ENCODE measurements at regions not wholly inside any gene's neighbourhood (a gene's known extent, or its start where the extent isn't known, plus 50 kb on each side); places are given as distances from the start of the nearest gene placed in this dataset.

DNA sequence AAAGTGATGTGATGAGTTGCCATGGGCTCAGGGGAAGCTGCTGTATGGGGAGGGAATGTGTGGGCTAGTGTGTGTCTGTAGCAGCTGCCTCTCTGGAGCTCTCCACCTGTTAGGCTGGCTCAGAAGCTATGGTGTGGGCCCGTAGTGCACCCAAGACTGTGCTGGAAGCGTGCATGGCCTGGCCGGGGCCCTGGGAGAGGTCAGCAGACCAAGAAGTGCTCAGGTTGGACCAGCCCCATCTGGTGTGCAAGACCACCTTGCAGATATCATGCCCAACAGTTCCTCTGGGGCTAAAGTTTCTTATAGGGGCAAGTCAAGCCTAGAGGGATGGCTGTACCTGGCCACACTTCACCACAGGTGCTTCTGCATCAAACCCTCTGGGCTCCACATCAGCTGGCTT lies 274.4 kb upstream of the CCDC179 start:
- intact Hi-C loops (cut with micrococcal nuclease): no loop called here
- Mint-ChIP-seq H3K9me3 (peaks cover 10% of the 10 kb centered on the region), H3K4me1 (no peaks in the 10 kb centered on the region), H3K27ac (no peak overlapping the region), H3K4me3 (no peak overlapping the region), H3K27me3 (no peaks in the 10 kb centered on the region), H3K36me3 (ENCODE audit: low read depth) (no peaks in the 10 kb centered on the region)
- DNase-seq: no peak

DNA sequence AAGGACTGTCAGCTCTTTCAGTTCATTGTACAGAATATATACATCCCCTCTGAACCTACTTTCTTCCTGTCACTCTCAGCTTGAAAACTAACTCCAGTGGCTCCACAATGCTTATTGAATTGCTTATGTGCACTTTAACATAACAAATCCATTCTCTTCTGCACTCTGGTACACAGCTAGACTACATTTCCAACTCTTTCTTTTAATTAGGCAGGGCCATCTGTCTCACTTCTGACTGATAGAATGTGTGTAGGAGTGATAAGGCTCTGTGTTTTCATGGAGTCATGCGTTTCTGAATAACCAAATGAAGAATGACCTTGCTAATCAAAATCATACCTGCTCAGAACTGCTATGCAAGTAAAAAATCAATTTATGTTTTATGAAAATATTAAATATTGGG lies 278.5 kb upstream of the CCDC179 start:
- no peaks in the 10 kb centered on the region for H3K4me1 Mint-ChIP-seq
- H3K4me3 Mint-ChIP-seq: no peak overlapping the region
- no peak for DNase-seq
- no peaks in the 10 kb centered on the region for H3K27me3 Mint-ChIP-seq
- H3K36me3 Mint-ChIP-seq (ENCODE audit: low read depth): no peaks in the 10 kb centered on the region
- no peaks in the 10 kb centered on the region for H3K9me3 Mint-ChIP-seq
- intact Hi-C loops (cut with micrococcal nuclease): no loop called here
- no peak overlapping the region for H3K27ac Mint-ChIP-seq

DNA sequence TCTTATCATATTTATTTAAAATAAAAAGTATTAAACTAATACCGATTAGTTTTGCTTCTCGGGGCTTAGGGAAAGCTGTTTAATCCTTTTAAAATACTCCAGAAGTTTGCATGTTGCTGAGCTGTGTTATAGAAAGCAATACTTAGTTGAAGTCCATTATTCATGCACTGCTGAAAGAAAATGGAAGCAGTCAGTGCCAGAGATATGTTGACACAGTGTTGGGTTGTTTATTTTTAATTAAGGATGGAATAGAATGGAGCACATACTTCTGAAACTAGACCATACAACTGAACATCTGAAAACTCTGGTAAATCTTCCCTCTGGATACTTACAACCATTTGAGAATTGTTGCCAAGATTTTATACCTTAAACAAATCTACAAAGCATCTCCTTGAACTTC lies 282.7 kb upstream of the CCDC179 start:
- no peak overlapping the region for H3K4me3 Mint-ChIP-seq
- no peak for DNase-seq
- H3K27ac Mint-ChIP-seq: no peak overlapping the region
- no peaks in the 10 kb centered on the region for H3K27me3 Mint-ChIP-seq
- no peaks in the 10 kb centered on the region for H3K9me3 Mint-ChIP-seq
- no peaks in the 10 kb centered on the region for H3K4me1 Mint-ChIP-seq
- H3K36me3 Mint-ChIP-seq (ENCODE audit: low read depth): no peaks in the 10 kb centered on the region
- intact Hi-C loops (cut with micrococcal nuclease): no loop called here

DNA sequence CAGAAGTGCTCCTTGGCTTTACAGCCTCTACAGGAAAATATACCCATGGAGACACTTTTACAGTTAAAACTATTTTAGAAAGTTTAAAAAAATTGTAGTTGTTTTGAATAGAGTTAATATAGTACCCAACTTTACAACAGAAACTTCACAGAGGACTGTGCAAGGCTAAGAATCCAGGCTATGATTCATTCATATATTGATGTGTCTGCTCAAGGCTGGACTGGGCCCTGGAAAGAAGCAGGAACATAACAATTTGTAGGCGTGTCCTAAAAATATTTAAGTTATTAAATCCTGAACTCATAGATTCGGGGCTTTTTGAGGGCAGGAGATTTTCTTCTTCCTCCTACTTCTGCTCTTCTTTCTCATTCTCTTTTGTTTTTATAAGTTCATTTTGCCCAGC lies 291.5 kb upstream of the CCDC179 start:
- Mint-ChIP-seq H3K27me3 (no peaks in the 10 kb centered on the region), H3K36me3 (ENCODE audit: low read depth) (no peaks in the 10 kb centered on the region), H3K9me3 (no peaks in the 10 kb centered on the region), H3K4me1 (no peaks in the 10 kb centered on the region), H3K27ac (no peak overlapping the region), H3K4me3 (no peak overlapping the region)
- no peak for DNase-seq
- intact Hi-C loops (cut with micrococcal nuclease): no loop called here

DNA sequence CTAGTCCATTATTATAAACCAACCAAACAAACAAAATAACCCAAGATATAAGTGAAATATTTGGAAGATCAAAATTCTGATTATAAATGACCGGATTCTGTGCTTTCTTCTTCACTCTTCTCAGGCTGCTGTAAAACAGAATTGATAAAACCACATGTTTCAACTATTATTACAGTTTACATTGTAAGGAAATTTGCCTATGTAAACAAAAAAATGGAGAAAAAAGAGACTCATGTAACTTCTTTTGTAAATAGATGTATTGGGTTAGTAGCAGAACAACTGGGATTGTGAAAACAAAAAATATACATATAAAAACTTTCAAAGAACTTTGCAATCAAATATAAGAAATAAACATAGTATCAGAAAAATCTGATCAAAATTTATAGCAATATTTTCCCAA lies 295.2 kb upstream of the CCDC179 start:
- Mint-ChIP-seq H3K4me3 (no peak overlapping the region), H3K9me3 (no peaks in the 10 kb centered on the region), H3K27ac (no peak overlapping the region), H3K36me3 (ENCODE audit: low read depth) (no peaks in the 10 kb centered on the region), H3K4me1 (no peaks in the 10 kb centered on the region), H3K27me3 (no peaks in the 10 kb centered on the region)
- no peak for DNase-seq
- intact Hi-C loops (cut with micrococcal nuclease): no loop called here

DNA sequence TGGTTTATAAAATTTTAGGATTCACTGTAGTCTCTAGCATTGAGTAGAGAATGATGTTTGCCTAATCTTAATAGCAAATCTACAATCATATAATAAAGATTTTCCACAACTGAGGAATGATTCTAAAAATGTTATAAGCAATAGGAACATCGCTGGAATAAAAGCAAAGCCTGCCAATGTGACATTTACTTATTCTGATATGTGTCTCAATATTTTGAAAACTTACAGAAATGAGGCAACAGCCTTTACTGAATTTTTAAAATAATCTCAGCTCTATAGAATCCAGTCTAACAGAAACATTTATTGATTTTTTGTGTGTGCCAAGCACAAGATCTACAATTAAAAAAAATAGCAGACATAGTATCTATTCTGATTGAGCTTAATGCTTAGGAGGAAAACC lies 303.7 kb upstream of the CCDC179 start:
- Mint-ChIP-seq H3K9me3 (no peaks in the 10 kb centered on the region), H3K27ac (no peak overlapping the region), H3K4me3 (no peak overlapping the region), H3K36me3 (ENCODE audit: low read depth) (no peaks in the 10 kb centered on the region), H3K4me1 (no peaks in the 10 kb centered on the region), H3K27me3 (no peaks in the 10 kb centered on the region)
- intact Hi-C loops (cut with micrococcal nuclease): no loop called here
- no peak for DNase-seq

DNA sequence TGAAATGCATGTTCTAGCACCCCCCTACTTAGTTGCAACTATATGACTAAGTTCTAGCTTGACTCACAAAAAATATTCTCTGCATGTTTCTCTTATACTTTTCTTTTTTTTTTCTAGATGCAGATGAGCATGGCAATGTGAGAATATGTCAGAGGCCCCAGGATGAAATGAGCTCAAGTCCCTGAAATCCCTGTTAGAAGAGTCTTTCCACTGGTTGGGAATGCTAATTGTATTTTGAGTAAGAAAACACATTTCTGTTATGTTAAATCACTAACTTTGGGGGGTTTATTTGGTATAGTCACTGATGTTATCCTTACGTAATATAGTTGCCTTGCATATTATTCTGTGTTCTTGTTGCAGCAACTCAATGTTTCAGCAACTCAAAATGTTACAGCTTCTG lies 306.1 kb upstream of the CCDC179 start:
- Mint-ChIP-seq H3K9me3 (no peaks in the 10 kb centered on the region), H3K4me3 (no peak overlapping the region), H3K4me1 (no peaks in the 10 kb centered on the region), H3K27me3 (no peaks in the 10 kb centered on the region), H3K27ac (no peak overlapping the region), H3K36me3 (ENCODE audit: low read depth) (no peaks in the 10 kb centered on the region)
- DNase-seq: no peak
- intact Hi-C loops (cut with micrococcal nuclease): no loop called here

DNA sequence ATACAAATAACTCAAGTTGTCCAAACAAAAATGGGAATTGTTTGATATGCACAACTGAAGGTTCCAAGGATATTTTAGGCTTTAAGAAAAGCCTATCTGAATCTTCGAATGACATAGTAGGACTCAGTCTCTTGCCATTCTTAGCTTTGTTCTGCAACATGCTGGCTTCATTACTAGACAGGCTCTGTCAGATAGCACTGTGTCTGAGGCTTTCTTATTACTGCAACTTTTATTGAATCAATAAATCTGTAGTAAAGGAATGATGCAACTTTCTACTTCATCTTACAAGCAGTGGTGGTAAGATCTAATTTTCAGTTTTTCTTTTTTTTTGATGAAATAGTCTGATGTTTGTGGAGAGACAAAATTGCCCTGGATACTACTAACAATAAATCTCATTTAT lies 319.3 kb upstream of the CCDC179 start:
- intact Hi-C loops (cut with micrococcal nuclease): no loop called here
- no peaks in the 10 kb centered on the region for H3K36me3 Mint-ChIP-seq (ENCODE audit: low read depth)
- no peak overlapping the region for H3K4me3 Mint-ChIP-seq
- peaks cover 4% of the 10 kb centered on the region for H3K9me3 Mint-ChIP-seq
- H3K27ac Mint-ChIP-seq: no peak overlapping the region
- DNase-seq: no peak
- no peaks in the 10 kb centered on the region for H3K27me3 Mint-ChIP-seq
- no peaks in the 10 kb centered on the region for H3K4me1 Mint-ChIP-seq

DNA sequence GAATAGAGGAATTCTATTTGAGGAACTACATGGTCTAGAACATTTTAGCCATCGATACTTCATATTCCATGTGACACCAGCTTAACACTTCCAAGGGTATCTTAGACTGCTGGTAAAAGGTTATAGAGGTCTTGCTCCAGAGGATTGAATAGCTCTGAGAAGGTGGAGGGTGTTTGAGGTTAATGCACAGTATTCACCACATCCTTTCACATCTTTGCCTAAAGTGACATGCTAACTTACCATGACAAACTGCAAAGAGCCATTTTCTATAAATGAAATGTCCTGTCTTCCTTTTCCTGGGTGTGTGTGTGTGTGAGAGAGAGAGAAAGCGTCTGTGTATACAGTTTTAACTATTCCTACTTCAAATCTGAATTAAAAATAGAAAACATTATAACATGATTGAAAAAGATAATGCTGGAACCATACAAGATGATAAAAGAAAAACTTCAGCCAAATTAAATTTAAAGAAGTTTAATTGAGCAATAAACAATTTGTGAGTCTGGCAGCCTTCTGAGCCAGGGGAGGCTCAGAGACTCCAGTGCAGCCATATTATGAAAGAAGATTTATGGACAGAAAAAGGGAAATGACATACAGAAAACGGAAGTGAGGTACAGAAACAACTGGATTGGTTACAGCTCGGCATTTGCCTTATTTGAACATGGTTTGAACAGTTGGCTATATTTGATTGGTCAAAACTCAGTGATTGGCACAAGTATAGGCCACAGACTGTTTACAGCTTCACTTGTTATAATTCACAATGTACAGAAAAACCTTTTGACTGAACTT lies 320.9 kb upstream of the CCDC179 start:
- Mint-ChIP-seq H3K4me1 (no peaks in the 10 kb centered on the region), H3K27ac (no peak overlapping the region), H3K9me3 (no peaks in the 10 kb centered on the region), H3K27me3 (no peaks in the 10 kb centered on the region), H3K4me3 (no peak overlapping the region), H3K36me3 (ENCODE audit: low read depth) (no peaks in the 10 kb centered on the region)
- no peak for DNase-seq
- intact Hi-C loops (cut with micrococcal nuclease): no loop called here

DNA sequence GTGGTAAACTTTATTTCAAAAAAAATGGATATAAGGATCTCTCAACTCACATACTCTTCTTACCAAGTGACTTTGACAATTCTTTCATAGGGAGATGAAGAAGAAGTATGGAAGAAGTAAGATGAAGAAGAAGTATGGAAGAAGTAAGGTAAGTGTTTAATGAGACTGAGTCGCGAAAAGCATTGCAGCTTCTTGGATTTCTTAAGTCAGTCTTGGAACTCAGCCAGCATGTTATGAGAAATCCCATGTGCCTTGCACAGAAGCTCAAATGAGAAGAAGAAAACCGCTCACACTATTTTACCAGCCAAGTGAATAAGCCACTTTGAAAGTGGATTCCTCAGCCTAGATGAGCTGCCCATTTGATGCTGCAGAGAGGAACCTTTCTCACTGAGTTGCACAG lies 332.0 kb upstream of the CCDC179 start:
- Mint-ChIP-seq H3K9me3 (no peaks in the 10 kb centered on the region), H3K27me3 (no peaks in the 10 kb centered on the region), H3K4me3 (no peak overlapping the region), H3K4me1 (no peaks in the 10 kb centered on the region), H3K36me3 (ENCODE audit: low read depth) (no peaks in the 10 kb centered on the region), H3K27ac (no peak overlapping the region)
- intact Hi-C loops (cut with micrococcal nuclease): no loop called here
- DNase-seq: no peak

DNA sequence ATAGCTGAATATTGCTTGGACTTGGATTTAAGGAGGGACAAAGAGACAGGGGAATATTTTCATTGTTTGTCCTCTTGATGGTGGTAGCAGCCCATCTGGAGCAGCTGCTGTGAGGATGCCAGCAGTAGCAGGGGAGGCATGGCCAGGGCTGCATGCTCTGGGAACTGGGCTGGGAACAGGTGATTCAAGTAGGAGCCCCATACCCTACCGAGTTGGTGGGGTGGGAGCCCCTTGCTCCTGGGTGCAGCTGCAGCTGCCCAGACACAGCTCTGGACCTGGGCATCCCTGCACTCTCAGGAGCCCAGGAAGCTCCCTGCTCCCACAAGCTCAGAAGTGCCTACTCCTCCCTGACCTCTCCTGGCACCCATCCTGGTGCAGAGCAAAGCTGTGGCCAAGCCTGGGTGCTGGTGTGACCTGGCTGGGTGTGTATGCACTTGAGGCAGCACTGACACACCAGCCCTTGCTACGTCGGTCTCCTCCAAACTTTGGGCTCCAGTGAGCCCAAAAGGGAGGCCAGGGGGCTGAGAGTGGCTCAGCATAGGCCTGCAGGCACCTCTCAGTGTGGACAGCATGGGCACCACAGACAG lies 341.8 kb upstream of the CCDC179 start:
- no peaks in the 10 kb centered on the region for H3K27me3 Mint-ChIP-seq
- no peak overlapping the region for H3K4me3 Mint-ChIP-seq
- intact Hi-C loops (cut with micrococcal nuclease): no loop called here
- DNase-seq: no peak
- no peaks in the 10 kb centered on the region for H3K4me1 Mint-ChIP-seq
- no peak overlapping the region for H3K27ac Mint-ChIP-seq
- peaks cover 7% of the 10 kb centered on the region for H3K9me3 Mint-ChIP-seq
- no peaks in the 10 kb centered on the region for H3K36me3 Mint-ChIP-seq (ENCODE audit: low read depth)

DNA sequence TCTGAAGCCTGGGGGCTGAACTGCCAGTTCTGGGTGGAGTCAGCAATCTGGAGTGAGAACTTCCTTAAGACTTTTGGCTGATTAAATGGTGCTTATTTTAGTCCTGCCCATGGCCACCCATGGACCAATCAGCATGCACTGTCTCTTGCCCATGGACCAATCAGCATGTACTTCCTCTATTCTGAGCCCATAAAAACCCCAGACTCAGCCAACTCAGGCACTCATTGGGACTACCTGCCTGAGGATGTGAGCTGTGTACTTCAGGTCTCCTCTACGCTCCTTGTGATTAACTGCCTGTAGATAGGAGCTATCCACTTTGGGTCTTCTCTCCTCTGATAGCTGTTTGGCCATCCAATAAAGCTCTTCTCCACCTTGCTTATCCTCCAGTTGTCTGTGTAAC lies 342.3 kb upstream of the CCDC179 start:
- H3K9me3 Mint-ChIP-seq: peaks cover 7% of the 10 kb centered on the region
- no peaks in the 10 kb centered on the region for H3K4me1 Mint-ChIP-seq
- intact Hi-C loops (cut with micrococcal nuclease): no loop called here
- DNase-seq: no peak
- no peaks in the 10 kb centered on the region for H3K27me3 Mint-ChIP-seq
- no peaks in the 10 kb centered on the region for H3K36me3 Mint-ChIP-seq (ENCODE audit: low read depth)
- H3K4me3 Mint-ChIP-seq: no peak overlapping the region
- no peak overlapping the region for H3K27ac Mint-ChIP-seq

DNA sequence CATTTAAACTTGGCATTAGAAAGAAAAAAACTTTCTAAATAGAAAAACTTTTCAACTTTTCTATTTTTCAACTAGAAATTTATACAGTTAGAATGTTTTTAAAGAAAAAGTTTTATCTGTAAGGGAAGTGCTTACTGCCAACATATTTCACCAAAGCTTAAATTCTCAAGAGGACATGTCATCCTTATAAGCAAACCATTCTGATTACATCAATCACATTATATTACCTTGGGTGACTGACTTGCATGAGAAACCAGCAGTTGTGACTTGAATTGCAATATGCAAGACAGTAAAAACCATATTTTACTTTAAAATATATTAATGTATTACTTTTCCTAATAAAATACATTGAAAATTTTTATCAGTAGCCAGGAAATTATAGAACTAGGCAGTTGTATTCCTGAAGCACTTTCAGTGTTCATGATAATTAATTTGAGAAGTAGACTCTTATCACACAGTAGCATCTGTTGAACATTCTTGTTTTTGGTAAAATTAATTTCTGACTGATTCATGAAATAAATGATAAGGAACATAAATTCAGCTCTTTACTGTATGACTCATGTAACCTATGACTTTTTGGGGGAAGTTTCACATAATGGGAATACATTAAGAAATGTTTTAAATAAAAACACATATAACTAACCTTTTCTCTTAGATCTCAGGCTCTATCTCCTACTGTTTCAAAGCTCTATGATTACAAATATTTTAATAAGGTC lies 345.0 kb upstream of the CCDC179 start:
- no peak overlapping the region for H3K4me3 Mint-ChIP-seq
- H3K27me3 Mint-ChIP-seq: no peaks in the 10 kb centered on the region
- peaks cover 7% of the 10 kb centered on the region for H3K9me3 Mint-ChIP-seq
- no peaks in the 10 kb centered on the region for H3K4me1 Mint-ChIP-seq
- no peak for DNase-seq
- no peak overlapping the region for H3K27ac Mint-ChIP-seq
- no peaks in the 10 kb centered on the region for H3K36me3 Mint-ChIP-seq (ENCODE audit: low read depth)
- intact Hi-C loops (cut with micrococcal nuclease): no loop called here

DNA sequence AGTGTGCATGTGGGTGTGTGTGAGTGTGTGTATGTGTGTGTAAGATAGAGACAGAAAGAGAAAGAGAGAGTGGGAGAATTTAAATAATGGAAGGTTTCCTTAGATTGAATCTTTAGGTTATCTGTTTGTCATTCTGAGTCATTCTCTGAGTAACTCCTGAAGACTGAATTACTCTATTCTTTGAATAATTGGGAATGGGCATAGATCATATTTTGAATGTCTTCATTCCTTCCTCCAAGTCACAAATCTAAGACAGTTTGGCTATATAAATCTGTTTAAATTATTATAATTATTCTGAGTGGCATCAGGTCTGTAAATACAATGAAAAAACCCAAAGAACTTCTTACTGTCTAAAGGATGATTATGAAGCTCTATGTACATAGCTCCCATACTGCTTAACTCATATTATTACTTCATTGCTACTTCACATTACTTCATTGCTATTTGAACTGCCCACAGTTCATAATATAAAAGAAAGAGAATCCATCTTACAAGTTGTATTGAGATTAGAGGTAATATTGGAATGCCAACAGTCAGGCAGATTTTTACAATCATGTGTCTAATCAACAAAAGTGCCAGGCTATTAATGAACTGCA lies 346.6 kb upstream of the CCDC179 start:
- Mint-ChIP-seq H3K27ac (no peak overlapping the region), H3K27me3 (no peaks in the 10 kb centered on the region), H3K4me1 (no peaks in the 10 kb centered on the region), H3K4me3 (no peak overlapping the region), H3K9me3 (peaks cover 5% of the 10 kb centered on the region), H3K36me3 (ENCODE audit: low read depth) (no peaks in the 10 kb centered on the region)
- no peak for DNase-seq
- intact Hi-C loops (cut with micrococcal nuclease): no loop called here
